A549 (cell line): ENCODE measurements at regions not wholly inside any gene's neighbourhood (a gene's known extent, or its start where the extent isn't known, plus 50 kb on each side); places are given as distances from the start of the nearest gene placed in this dataset.

Experiments
- ATAC-seq, 2 experiments: fragments of 200-7000 bp in 1 of 2; fragments of >200 bp in 1 of 2; cut with Nextera tagmentation in 1 of 2; cut with Tn5 transposase in 1 of 2; 3 replicates each; pipeline versions ENCODE4 v1.8.0 to v1.9.1; 2018 to 2020; ENCODE audit warnings: mild to moderate bottlenecking in 1 of 2, moderate library complexity in 1 of 2
- CTCF ChIA-PET: fragments of 300-600 bp; sonication (Branson Sonifier 250); formaldehyde crosslinking; extraction: SDS; loops from one replicate; lab custom pipeline; 2021; ENCODE audit warnings: antibody characterized with exemption, inconsistent platforms; lab: Yijun Ruan, JAX
- POLR2A ChIA-PET: fragments of 350-600 bp; formaldehyde crosslinking; extraction: SDS; loops from one replicate; lab custom pipeline; 2021; ENCODE audit warnings: antibody characterized with exemption, inconsistent platforms; lab: Yijun Ruan, JAX
- DNase-seq, 2 experiments: peaks; one replicate each; pipeline versions ENCODE4 v3.0.0 to v3.0.0-alpha.2; 2011 to 2016; ENCODE audit warnings: low read depth in 1 of 2, low spot score in 1 of 2
- FAIRE-seq: peaks from 2 replicates; lab custom pipeline; 2011; peaks lifted over from hg19 to GRCh38; lab: Jason Lieb, UNC
- H3K27ac ChIP-seq, 2 experiments: fragments of >200 bp; sonication (Bioruptor Twin); formaldehyde crosslinking; 3 replicates each; pipeline ENCODE4 v1.5.1; 2016 to 2017
- H3K4me1 ChIP-seq: fragments of >200 bp; sonication (Bioruptor Twin); formaldehyde crosslinking; 3 replicates; pipeline ENCODE4 v1.6.1; 2016
- H3K4me2 ChIP-seq: fragments of >200 bp; sonication (Bioruptor Twin); formaldehyde crosslinking; 3 replicates; pipeline ENCODE4 v1.6.1; 2016
- H3K4me3 ChIP-seq: fragments of >200 bp; sonication (Bioruptor Twin); formaldehyde crosslinking; 3 replicates; pipeline ENCODE4 v1.5.1; 2016
- H3K9me3 ChIP-seq: fragments of >200 bp; sonication (Bioruptor Twin); formaldehyde crosslinking; 3 replicates; pipeline ENCODE4 v1.6.1; 2016
- CEBPB ChIP-seq, 2 experiments: fragments of >200 bp in 1 of 2; sonication (Bioruptor Twin) in 1 of 2; formaldehyde crosslinking in 1 of 2; IDR thresholded peaks; 2 replicates each; pipeline ENCODE4 v1.6.1; 2012 to 2016
- FOSL2 ChIP-seq, 2 experiments: fragments of 450-650 bp in 1 of 2; fragments of >200 bp in 1 of 2; sonication (Bioruptor Twin) in 1 of 2; formaldehyde crosslinking; IDR thresholded peaks; 2 replicates each; pipeline versions ENCODE4 v1.5.0 to v1.6.1; 2016 to 2020; ENCODE audit warnings: mild to moderate bottlenecking in 1 of 2, moderate library complexity in 1 of 2
- FOXS1 ChIP-seq: fragments of 250-450 bp; sonication (Bioruptor Pico); IDR thresholded peaks from 2 replicates; pipeline ENCODE4 v1.5.0; 2020; ENCODE audit warnings: mild to moderate bottlenecking, moderate library complexity
- HES2 ChIP-seq: fragments of >200 bp; sonication (Bioruptor Twin); formaldehyde crosslinking; IDR thresholded peaks from 2 replicates; pipeline ENCODE4 v1.6.1; 2016
- HEYL ChIP-seq: fragments of 250-450 bp; sonication (Bioruptor Pico); IDR thresholded peaks from 2 replicates; pipeline ENCODE4 v1.8.0; 2021; ENCODE audit warnings: mild to moderate bottlenecking, moderate library complexity
- KDM1A ChIP-seq: fragments of 200-600 bp; sonication (generic); IDR thresholded peaks from 2 replicates; pipeline ENCODE4 v1.6.1; 2016; ENCODE audit warnings: low read depth, mild to moderate bottlenecking
- MAFK ChIP-seq: fragments of 450-650 bp; IDR thresholded peaks from 2 replicates; pipeline ENCODE4 v1.6.1; 2014; ENCODE audit not compliant: partially characterized antibody
- MAZ ChIP-seq: fragments of 150-350 bp; IDR thresholded peaks from 2 replicates; pipeline ENCODE4 v1.6.1; 2014; ENCODE audit warnings: antibody characterized with exemption, low read depth, low read length, borderline replicate concordance
- NR3C1 ChIP-seq: fragments of >200 bp; sonication (Bioruptor Twin); formaldehyde crosslinking; IDR thresholded peaks from 3 replicates; pipeline ENCODE4 v1.6.1; 2017
- PHF8 ChIP-seq: fragments of 200-600 bp; sonication (generic); IDR thresholded peaks from 2 replicates; pipeline ENCODE4 v1.6.1; 2016; ENCODE audit warnings: low read depth, mild to moderate bottlenecking, antibody characterized with exemption, moderate library complexity, borderline replicate concordance
- POLR2A ChIP-seq: IDR thresholded peaks from 2 replicates; pipeline ENCODE4 v1.6.1; 2012; ENCODE audit warnings: mild to moderate bottlenecking, low read length
- TFCP2L1 ChIP-seq: fragments of 250-450 bp; sonication (Bioruptor Pico); IDR thresholded peaks from 2 replicates; pipeline ENCODE4 v1.5.0; 2021; ENCODE audit warnings: mild to moderate bottlenecking
- ZNF302 ChIP-seq: fragments of 250-450 bp; sonication (Bioruptor Pico); IDR thresholded peaks from 2 replicates; pipeline ENCODE4 v1.9.0; 2021; ENCODE audit warnings: inconsistent platforms, mild to moderate bottlenecking, moderate library complexity
- ZSCAN20 ChIP-seq: fragments of 250-450 bp; sonication (Bioruptor Pico); IDR thresholded peaks from 2 replicates; pipeline ENCODE4 v1.8.0; 2022; ENCODE audit warnings: mild to moderate bottlenecking, moderate library complexity
- WGBS: methylation state at CpG from one replicate; pipeline ENCODE4 v1.1.6; 2017; ENCODE audit errors: missing lambda C conversion rate; 5-methylcytosine and 5-hydroxymethylcytosine counted together
- TF ChIP-seq, protein P1 (sequence below): fragments of 150-350 bp; IDR thresholded peaks from 2 replicates; pipeline ENCODE4 v1.6.1; 2014; ENCODE audit warnings: low read depth, mild to moderate bottlenecking, low read length
- TF ChIP-seq, protein P2 (sequence below): IDR thresholded peaks from 2 replicates; pipeline ENCODE4 v1.6.1; 2012
- TF ChIP-seq, protein P3 (sequence below): fragments of 200-600 bp; sonication (generic); IDR thresholded peaks from 2 replicates; pipeline ENCODE4 v1.6.1; 2016; ENCODE audit warnings: antibody characterized with exemption, mild to moderate bottlenecking, moderate library complexity
- TF ChIP-seq, protein P4 (sequence below): fragments of 250-450 bp; sonication (Bioruptor Pico); IDR thresholded peaks from 2 replicates; pipeline ENCODE4 v1.5.0; 2020; ENCODE audit warnings: low read depth, mild to moderate bottlenecking, moderate library complexity

DNA sequence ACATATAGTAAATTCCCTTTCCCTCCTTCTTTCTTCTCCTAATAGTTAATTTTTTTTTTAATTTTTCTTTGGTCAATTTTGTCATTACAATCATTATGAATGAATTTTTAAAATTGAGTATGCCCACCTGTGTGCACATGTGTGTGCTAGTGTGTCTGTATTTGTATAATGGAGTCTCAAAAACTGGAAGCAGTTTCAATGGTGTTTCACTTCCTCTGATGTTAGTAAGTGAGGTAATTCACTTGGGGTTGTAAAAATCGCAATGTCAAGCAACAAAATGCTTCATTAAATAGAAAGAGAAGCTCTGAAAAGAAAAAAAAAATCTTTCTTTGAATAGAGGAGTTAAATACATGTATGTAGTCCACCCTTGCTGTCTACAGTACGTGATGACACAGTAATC is 1467.6 kb upstream of the NUDT12 start:
- H3K4me2 ChIP-seq = no peak overlapping the region
- no peak overlapping the region for H3K4me3 ChIP-seq
- H3K4me1 ChIP-seq = no peaks in the 10 kb centered on the region
- DNase-seq (no peak), FAIRE-seq (no peak), ATAC-seq (no peak)
- no peak overlapping the region for H3K27ac ChIP-seq
- TF ChIP-seq PHF8 (no peak), TFCP2L1 (CRISPR knock-in tag) (no peak), KDM1A (no peak), HEYL (CRISPR knock-in tag) (no peak)
- CTCF ChIA-PET = no interaction called here
- no peaks in the 10 kb centered on the region for H3K9me3 ChIP-seq
- 12% methylated on average over 2 of the region's 2 CpGs for WGBS
- POLR2A ChIA-PET = no interaction called here

- H3K9me3 ChIP-seq = no peaks in the 10 kb centered on the region; the same call in 2 of the 3 replicates
- no peaks in the 10 kb centered on the region for H3K4me1 ChIP-seq
- no peak for ATAC-seq
- WGBS = 74% methylated on average over 3 of the region's 3 CpGs
- H3K4me3 ChIP-seq = no peak overlapping the region
- no peak overlapping the region for H3K27ac ChIP-seq
- CTCF ChIA-PET = no interaction called here
- no peak for TF ChIP-seq MAZ
- no peak for TF ChIP-seq MAFK
- TF ChIP-seq, protein P1, sequence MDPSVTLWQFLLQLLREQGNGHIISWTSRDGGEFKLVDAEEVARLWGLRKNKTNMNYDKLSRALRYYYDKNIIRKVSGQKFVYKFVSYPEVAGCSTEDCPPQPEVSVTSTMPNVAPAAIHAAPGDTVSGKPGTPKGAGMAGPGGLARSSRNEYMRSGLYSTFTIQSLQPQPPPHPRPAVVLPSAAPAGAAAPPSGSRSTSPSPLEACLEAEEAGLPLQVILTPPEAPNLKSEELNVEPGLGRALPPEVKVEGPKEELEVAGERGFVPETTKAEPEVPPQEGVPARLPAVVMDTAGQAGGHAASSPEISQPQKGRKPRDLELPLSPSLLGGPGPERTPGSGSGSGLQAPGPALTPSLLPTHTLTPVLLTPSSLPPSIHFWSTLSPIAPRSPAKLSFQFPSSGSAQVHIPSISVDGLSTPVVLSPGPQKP = no peak
- TF ChIP-seq NR3C1 = no peak
- no peak for TF ChIP-seq FOXS1 (CRISPR knock-in tag)
- TF ChIP-seq, protein P2, sequence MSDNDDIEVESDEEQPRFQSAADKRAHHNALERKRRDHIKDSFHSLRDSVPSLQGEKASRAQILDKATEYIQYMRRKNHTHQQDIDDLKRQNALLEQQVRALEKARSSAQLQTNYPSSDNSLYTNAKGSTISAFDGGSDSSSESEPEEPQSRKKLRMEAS = no peak
- no peak for TF ChIP-seq ZNF302 (CRISPR knock-in tag)
- TF ChIP-seq, protein P3, sequence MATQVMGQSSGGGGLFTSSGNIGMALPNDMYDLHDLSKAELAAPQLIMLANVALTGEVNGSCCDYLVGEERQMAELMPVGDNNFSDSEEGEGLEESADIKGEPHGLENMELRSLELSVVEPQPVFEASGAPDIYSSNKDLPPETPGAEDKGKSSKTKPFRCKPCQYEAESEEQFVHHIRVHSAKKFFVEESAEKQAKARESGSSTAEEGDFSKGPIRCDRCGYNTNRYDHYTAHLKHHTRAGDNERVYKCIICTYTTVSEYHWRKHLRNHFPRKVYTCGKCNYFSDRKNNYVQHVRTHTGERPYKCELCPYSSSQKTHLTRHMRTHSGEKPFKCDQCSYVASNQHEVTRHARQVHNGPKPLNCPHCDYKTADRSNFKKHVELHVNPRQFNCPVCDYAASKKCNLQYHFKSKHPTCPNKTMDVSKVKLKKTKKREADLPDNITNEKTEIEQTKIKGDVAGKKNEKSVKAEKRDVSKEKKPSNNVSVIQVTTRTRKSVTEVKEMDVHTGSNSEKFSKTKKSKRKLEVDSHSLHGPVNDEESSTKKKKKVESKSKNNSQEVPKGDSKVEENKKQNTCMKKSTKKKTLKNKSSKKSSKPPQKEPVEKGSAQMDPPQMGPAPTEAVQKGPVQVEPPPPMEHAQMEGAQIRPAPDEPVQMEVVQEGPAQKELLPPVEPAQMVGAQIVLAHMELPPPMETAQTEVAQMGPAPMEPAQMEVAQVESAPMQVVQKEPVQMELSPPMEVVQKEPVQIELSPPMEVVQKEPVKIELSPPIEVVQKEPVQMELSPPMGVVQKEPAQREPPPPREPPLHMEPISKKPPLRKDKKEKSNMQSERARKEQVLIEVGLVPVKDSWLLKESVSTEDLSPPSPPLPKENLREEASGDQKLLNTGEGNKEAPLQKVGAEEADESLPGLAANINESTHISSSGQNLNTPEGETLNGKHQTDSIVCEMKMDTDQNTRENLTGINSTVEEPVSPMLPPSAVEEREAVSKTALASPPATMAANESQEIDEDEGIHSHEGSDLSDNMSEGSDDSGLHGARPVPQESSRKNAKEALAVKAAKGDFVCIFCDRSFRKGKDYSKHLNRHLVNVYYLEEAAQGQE = no peak
- TF ChIP-seq ZSCAN20 (CRISPR knock-in tag) = no peak
- no peak for TF ChIP-seq POLR2A
- no peak for TF ChIP-seq HES2
- TF ChIP-seq, all 56 proteins: peak for 0
- no peak overlapping the region for H3K4me2 ChIP-seq
- FAIRE-seq (no peak), DNase-seq (no peak)
- POLR2A ChIA-PET = no interaction called here
Measured at GRCh38 chr5:105015098-105015497, 1452.5 kb upstream of the NUDT12 start.

DNA sequence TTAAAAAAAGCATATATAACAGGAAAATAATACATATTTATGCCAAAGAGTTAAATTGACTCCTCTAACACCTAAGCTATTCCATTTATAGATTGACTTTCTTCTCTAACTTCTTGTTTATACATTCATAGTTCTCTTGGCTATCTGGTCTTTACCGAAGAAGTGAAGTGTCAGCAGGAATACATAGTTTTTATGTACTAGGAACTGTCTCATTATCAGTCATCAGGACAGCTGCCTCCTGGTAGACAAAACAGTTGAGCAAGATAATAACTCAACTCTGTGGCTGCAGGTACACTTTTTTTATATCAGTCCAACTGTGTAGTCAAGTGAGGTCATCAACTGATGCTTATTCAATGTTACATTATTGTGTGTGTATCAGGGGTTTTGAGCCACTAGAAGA is 1436.0 kb upstream of the NUDT12 start:
- WGBS = 7% methylated on average over 1 of the region's 1 CpG
- FAIRE-seq (no peak), ATAC-seq (no peak), DNase-seq (no peak)
- ChIA-PET CTCF (no interaction called here), POLR2A (no interaction called here)
- Histone ChIP-seq H3K27ac (no peak overlapping the region), H3K4me1 (no peaks in the 10 kb centered on the region), H3K9me3 (no peaks in the 10 kb centered on the region; the same call in 2 of the 3 replicates), H3K4me2 (no peak overlapping the region), H3K4me3 (no peak overlapping the region)
- TF ChIP-seq FOSL2 (IDR thresholded peaks at IDR 0.05) = no peak
- no peak for TF ChIP-seq FOSL2 (CRISPR knock-in tag; IDR thresholded peaks at IDR 0.05)
- no peak for TF ChIP-seq CEBPB (IDR thresholded peaks at IDR 0.05)
- TF ChIP-seq KDM1A = no peak
- TF ChIP-seq, protein P4, sequence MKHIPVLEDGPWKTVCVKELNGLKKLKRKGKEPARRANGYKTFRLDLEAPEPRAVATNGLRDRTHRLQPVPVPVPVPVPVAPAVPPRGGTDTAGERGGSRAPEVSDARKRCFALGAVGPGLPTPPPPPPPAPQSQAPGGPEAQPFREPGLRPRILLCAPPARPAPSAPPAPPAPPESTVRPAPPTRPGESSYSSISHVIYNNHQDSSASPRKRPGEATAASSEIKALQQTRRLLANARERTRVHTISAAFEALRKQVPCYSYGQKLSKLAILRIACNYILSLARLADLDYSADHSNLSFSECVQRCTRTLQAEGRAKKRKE (CRISPR knock-in tag) = no peak
